ENCODE measurements at regions not wholly inside any gene's neighbourhood (a gene's known extent, or its start where the extent isn't known, plus 50 kb on each side); places are given as distances from the start of the nearest gene placed in this dataset.
"Not testable (repeated sequence)": the region's sequence is repeated elsewhere in the genome, so short reads cannot be mapped to it uniquely, and the experiment has no call there.

DNA sequence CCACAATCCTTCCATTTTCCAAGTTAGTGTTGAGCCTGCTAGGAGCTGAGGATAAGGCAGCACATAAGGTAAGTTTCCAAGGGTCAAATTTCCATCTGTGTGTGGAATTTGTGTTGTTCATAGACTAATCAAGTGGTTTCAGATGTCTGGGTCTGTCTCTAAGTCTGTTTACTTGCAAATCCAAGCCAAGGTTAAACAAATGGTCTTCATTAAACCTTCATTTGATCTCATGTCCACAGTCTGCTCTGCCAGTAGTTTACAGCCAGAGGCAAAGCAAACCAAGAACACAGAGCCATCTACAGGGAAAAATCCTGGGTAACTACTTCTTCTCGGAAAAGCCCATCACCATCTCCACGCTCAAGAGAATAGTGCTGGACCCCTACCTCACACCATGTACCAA, 5450.2 kb upstream of the TPTE start:
- H3K4me3 Mint-ChIP-seq (ENCODE audit: unreplicated experiment); H3K4me1 Mint-ChIP-seq (ENCODE audit: low read depth); H3K27ac Mint-ChIP-seq (ENCODE audit: unreplicated experiment); H3K9me3 Mint-ChIP-seq (ENCODE audit: low read depth); H3K27me3 Mint-ChIP-seq (ENCODE audit: low read depth); H3K36me3 Mint-ChIP-seq (ENCODE audit: low read depth); DNase-seq (ENCODE audit: low spot score): not testable (repeated sequence)

DNA sequence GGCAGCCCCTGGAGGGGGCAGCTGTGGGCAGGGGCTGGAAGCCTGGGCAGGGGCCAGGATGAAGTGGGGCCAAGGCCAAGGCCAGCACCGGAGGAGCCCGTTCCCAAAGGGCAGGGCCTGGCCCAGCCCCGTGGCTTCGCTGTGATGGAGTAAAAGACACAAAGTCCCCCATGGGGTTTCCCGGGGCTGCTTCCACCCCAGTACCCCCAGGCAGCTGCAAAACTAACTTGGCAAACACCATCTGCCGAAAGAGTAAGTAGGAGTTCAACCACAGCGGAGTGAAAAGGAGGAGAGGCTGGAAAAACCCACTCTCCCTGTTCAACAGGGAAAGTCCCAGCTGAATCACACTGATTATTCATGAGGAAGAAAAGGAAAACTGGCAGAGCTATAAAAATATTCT, 5444.5 kb upstream of the TPTE start:
- not testable (repeated sequence) for H3K4me1 Mint-ChIP-seq (ENCODE audit: low read depth); H3K36me3 Mint-ChIP-seq (ENCODE audit: low read depth); H3K27me3 Mint-ChIP-seq (ENCODE audit: low read depth); H3K27ac Mint-ChIP-seq (ENCODE audit: unreplicated experiment); H3K4me3 Mint-ChIP-seq (ENCODE audit: unreplicated experiment); DNase-seq (ENCODE audit: low spot score); H3K9me3 Mint-ChIP-seq (ENCODE audit: low read depth)

DNA sequence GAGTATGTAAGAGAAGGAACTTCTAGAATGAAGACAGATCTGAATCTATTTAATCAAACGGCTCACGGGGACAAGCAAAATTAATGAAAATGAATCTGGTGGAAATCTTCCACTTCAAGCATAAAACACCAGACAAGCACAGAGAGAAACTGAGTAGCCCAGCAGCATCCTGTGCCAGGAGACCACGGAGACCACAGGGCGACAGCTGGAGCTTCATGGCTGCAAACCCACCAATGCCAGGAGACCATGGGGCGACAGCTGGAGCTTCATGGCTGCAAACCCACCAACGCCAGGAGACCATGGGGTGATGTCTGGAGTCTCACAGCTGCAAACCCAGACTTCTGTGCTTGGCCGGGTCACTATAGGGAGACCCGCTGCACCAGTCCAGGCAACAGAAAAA, 5442.0 kb upstream of the TPTE start:
- DNase-seq (ENCODE audit: low spot score); H3K4me1 Mint-ChIP-seq (ENCODE audit: low read depth); H3K36me3 Mint-ChIP-seq (ENCODE audit: low read depth); H3K4me3 Mint-ChIP-seq (ENCODE audit: unreplicated experiment); H3K27me3 Mint-ChIP-seq (ENCODE audit: low read depth); H3K27ac Mint-ChIP-seq (ENCODE audit: unreplicated experiment); H3K9me3 Mint-ChIP-seq (ENCODE audit: low read depth): not testable (repeated sequence)

DNA sequence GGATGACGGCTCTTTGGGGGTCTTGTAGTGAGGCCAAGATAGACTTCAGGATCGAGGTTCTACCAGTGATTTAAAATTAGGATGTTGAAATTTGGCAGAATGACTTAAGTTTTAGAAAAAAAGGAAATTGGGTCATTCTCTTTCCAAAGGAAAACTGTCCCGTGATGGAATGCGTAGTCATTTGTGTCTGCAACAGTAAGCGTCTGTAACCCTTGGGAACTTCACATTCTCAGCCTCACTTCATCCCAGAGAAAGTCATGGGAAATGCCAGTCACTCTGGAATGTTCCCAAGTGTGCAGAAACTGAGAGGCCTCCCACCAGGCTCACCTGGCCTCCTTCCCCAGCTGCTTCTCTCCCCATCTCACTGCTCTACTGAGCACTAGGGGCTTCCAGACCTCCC, 5441.4 kb upstream of the TPTE start:
- not testable (repeated sequence) for H3K27me3 Mint-ChIP-seq (ENCODE audit: low read depth)

DNA sequence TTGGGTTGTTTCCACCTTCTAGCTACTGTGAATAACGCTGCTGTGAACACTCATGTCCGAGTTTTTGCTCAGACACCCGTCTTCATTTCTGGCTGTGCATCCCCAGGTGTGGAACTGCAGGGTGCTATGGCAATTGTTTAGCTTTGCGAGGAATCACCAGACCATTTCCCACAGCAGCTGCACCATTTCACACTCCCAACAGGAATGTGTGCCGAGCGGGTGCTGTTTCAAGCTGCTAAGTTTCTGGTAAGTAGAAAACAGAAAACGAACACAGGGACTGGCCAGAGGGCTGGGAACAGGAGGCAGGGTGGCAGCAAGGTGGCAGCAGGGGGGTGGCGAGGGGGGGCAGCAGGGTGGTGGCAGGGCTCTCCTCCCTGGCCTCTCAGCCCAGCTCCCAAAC, 5437.1 kb upstream of the TPTE start:
- not testable (repeated sequence) for H3K4me3 Mint-ChIP-seq (ENCODE audit: unreplicated experiment); H3K9me3 Mint-ChIP-seq (ENCODE audit: low read depth); H3K27ac Mint-ChIP-seq (ENCODE audit: unreplicated experiment); H3K27me3 Mint-ChIP-seq (ENCODE audit: low read depth); H3K36me3 Mint-ChIP-seq (ENCODE audit: low read depth); H3K4me1 Mint-ChIP-seq (ENCODE audit: low read depth); DNase-seq (ENCODE audit: low spot score)

More for the DNA sequence above, 5441.4 kb upstream of the TPTE start:
- not testable (repeated sequence) for H3K27ac Mint-ChIP-seq (ENCODE audit: unreplicated experiment); H3K4me3 Mint-ChIP-seq (ENCODE audit: unreplicated experiment); H3K4me1 Mint-ChIP-seq (ENCODE audit: low read depth); H3K9me3 Mint-ChIP-seq (ENCODE audit: low read depth); DNase-seq (ENCODE audit: low spot score); H3K36me3 Mint-ChIP-seq (ENCODE audit: low read depth)

DNA sequence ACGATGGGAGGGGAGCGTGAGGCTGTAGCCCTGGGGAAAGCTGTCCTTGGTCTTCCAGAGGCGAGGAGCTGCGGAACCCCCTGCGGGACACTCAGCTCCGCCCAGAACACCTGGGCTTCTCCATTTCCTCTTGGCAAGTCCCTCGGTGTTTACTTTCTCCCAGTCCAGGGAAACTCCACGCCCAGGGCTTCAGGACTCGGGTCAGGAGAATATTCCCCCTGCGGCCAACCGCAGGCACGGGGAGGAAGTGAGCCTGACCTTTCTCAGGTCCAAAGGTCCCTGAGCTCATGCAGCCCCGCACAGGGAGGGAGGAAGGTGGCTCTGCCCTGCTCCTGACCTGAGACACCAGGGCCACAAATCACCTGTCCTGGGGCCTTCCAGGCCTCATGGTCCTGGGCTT, 5435.9 kb upstream of the TPTE start:
- not testable (repeated sequence) for H3K4me3 Mint-ChIP-seq (ENCODE audit: unreplicated experiment); H3K9me3 Mint-ChIP-seq (ENCODE audit: low read depth); H3K27me3 Mint-ChIP-seq (ENCODE audit: low read depth); H3K36me3 Mint-ChIP-seq (ENCODE audit: low read depth); H3K4me1 Mint-ChIP-seq (ENCODE audit: low read depth); H3K27ac Mint-ChIP-seq (ENCODE audit: unreplicated experiment); DNase-seq (ENCODE audit: low spot score)

DNA sequence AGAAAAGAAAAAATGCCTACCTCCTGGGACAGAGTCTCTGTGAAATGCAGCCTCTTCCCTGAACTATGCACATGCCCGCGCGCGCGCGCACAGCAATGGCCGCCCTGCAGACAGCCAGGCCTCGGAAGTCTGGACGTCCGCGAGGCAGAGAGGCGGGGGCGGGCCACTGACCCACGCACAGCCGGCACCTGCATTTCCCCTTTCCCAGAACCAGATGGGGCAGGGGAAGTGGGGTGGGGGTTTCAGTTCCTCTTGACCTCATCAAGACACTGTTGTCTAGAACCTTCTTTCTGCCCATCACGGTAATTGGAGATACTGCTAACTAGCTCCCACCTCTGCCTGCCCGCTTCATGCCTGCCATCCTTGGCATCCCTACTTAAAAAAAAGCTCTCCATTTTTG, 5435.0 kb upstream of the TPTE start:
- DNase-seq (ENCODE audit: low spot score); H3K4me3 Mint-ChIP-seq (ENCODE audit: unreplicated experiment); H3K27ac Mint-ChIP-seq (ENCODE audit: unreplicated experiment); H3K36me3 Mint-ChIP-seq (ENCODE audit: low read depth); H3K4me1 Mint-ChIP-seq (ENCODE audit: low read depth); H3K27me3 Mint-ChIP-seq (ENCODE audit: low read depth); H3K9me3 Mint-ChIP-seq (ENCODE audit: low read depth): not testable (repeated sequence)

DNA sequence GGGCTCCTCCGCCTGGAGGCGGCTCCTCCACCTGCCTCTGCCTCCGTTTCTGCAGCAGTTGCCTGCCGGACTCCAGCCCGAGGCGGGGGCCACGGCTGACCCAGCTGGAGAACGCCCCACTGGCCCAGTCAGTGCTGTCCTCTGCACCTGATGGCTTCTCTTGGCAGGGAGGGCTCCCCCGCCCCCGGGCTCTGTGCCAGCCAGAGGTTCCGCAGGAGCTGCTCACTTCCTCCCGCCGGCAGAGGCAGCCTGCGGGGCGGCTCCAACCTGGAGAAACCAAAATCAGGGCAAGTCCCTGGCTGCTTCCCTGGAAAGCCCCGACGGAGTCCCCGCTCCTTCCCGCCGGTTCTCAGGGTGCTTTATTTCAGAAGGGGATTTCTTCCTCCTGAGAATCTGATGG, 5432.6 kb upstream of the TPTE start:
- not testable (repeated sequence) for H3K36me3 Mint-ChIP-seq (ENCODE audit: low read depth); DNase-seq (ENCODE audit: low spot score); H3K27ac Mint-ChIP-seq (ENCODE audit: unreplicated experiment); H3K4me1 Mint-ChIP-seq (ENCODE audit: low read depth); H3K4me3 Mint-ChIP-seq (ENCODE audit: unreplicated experiment); H3K27me3 Mint-ChIP-seq (ENCODE audit: low read depth); H3K9me3 Mint-ChIP-seq (ENCODE audit: low read depth)

DNA sequence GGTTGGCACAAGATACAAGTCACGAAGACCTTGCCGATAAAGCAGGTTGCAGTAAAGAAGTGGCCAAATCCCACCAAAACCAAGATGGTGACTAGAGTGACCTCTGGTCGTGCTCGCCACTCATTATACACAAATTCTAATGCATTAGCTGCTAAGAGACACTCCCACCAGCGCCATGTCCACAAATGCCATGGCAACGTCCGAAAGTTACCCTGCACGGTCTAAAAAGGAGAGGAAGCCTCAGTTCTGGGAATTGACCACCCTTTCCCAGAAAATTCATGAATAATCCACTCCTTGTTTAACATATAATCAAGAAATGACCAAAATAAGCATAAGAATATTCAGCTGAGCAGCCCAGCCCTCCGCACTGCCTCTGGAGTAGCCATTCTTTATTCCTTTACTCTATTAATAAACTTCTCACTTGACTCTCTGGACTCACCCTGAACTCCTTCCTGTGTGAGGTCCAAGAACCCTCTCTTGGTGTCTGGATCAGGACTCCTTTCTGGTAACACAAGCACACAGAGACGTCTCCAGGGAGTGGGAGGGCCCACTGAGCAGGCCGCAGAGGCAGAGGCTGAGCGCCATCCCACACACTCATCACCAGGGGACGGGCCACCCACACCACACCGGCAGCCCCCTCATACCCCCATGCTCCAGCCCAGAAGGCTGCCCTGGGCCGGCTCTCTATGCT, 5431.8 kb upstream of the TPTE start:
- H3K4me3 Mint-ChIP-seq (ENCODE audit: unreplicated experiment); DNase-seq (ENCODE audit: low spot score); H3K27ac Mint-ChIP-seq (ENCODE audit: unreplicated experiment); H3K27me3 Mint-ChIP-seq (ENCODE audit: low read depth); H3K36me3 Mint-ChIP-seq (ENCODE audit: low read depth); H3K9me3 Mint-ChIP-seq (ENCODE audit: low read depth); H3K4me1 Mint-ChIP-seq (ENCODE audit: low read depth): not testable (repeated sequence)

DNA sequence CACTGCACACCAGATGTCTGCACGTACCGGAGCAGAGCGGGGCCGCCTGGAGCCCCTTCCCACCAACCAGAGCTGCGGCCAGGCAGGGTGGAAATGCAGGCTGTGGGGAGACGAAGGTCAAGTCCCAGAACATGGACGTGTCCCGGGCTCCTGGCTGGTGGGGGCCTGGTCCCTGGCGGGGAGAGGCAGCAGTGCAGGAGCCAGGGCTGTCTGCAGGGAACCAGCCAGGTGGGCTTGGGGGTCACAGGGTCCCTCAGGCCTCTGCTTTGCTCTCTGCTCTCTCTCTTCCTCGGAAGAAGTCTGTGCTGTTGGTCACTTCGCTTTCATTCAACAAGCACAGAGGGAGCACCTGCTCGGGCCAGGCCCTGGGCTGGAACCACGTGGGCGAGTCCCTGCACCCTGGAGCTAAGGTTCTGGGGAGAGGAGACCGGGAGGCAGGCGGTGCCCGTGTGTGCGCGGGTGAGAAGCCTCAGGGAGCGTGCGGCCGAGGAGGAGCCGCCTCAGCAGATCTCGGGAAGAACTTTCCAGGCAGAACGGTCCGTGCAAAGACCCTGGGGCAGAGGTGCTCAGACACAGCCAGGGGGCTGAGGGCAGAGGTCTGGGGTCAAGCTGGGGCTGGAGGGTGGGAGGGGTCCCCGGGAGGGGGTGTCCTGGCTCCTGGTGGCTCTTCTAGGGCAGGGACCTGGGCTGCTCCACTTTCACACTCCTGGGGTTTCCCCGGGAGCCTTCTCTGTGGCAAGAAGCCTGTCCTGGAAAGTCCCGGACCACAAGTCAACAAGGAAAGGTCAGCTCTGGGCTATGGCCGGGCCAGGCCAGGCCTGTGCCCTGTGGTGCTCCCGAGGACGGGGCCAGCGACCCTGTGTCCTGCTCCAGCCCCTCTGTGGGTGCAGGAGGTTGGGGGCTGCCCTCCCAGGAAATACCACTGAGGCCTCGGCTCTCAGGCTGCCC, 5431.0 kb upstream of the TPTE start:
- H3K36me3 Mint-ChIP-seq (ENCODE audit: low read depth); DNase-seq (ENCODE audit: low spot score); H3K4me1 Mint-ChIP-seq (ENCODE audit: low read depth); H3K27me3 Mint-ChIP-seq (ENCODE audit: low read depth); H3K4me3 Mint-ChIP-seq (ENCODE audit: unreplicated experiment); H3K9me3 Mint-ChIP-seq (ENCODE audit: low read depth); H3K27ac Mint-ChIP-seq (ENCODE audit: unreplicated experiment): not testable (repeated sequence)

DNA sequence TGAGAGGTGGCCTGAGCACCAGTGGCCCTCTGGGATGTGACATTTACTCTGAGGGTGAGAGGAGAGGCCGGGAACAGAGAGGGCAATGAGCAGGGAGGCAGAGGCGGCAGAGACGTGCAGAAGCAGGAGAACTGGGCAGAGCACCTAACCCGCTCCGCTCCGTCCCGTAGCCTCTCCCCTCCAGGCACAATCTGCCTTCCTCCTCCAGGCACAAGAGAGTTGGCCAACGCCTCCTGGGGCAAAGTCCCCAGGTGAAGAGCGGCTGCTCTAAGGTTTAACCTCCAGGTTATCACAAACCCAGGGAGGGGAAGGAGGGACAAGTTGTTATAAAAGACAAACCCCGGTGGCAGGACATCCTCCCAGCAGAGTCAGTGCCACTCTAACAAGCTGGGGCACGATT, 5430.1 kb upstream of the TPTE start:
- not testable (repeated sequence) for H3K36me3 Mint-ChIP-seq (ENCODE audit: low read depth); H3K27me3 Mint-ChIP-seq (ENCODE audit: low read depth); H3K4me1 Mint-ChIP-seq (ENCODE audit: low read depth); H3K4me3 Mint-ChIP-seq (ENCODE audit: unreplicated experiment); H3K9me3 Mint-ChIP-seq (ENCODE audit: low read depth); DNase-seq (ENCODE audit: low spot score); H3K27ac Mint-ChIP-seq (ENCODE audit: unreplicated experiment)

DNA sequence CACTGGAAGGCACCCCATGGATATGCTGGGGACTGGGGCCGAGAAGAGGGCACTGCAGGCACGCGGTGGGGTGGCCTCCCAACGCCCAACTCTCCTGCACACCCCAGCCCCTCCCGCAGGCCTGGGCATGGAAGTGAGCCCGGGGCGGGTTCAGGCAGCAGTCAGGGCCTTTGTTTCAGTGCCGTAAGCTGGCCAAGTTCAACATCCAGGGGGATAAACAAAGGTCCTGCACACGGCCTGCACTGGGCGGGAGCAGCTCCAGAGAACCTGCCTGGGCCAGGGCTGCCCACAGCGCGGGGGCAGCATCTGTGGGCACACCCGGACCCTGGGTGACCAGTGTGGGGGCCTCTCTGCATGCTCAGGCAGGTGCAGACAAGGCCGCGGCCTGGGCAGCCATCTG, 5425.8 kb upstream of the TPTE start:
- not testable (repeated sequence) for H3K4me1 Mint-ChIP-seq (ENCODE audit: low read depth); DNase-seq (ENCODE audit: low spot score); H3K36me3 Mint-ChIP-seq (ENCODE audit: low read depth); H3K4me3 Mint-ChIP-seq (ENCODE audit: unreplicated experiment); H3K9me3 Mint-ChIP-seq (ENCODE audit: low read depth); H3K27ac Mint-ChIP-seq (ENCODE audit: unreplicated experiment); H3K27me3 Mint-ChIP-seq (ENCODE audit: low read depth)

Measured in chondrocyte (in vitro differentiated cells).